Esophagus squamous epithelium (tissue), 4 donors: ENCODE measurements at regions not wholly inside any gene's neighbourhood (a gene's known extent, or its start where the extent isn't known, plus 50 kb on each side); places are given as distances from the start of the nearest gene placed in this dataset.

ENCODE experiments used
- CTCF ChIP-seq, 6 experiments: fragments of 450-650 bp in 4 of 6; fragments of 200-600 bp in 2 of 6; sonication (generic) in 2 of 6; IDR thresholded peaks; one replicate each; pipeline ENCODE4 v1.5.1; 2016 to 2019; ENCODE audit warnings: antibody characterized with exemption in 6 of 6, mild to moderate bottlenecking in 4 of 6, moderate library complexity in 4 of 6
- POLR2A ChIP-seq, 4 donors: fragments of 450-650 bp; IDR thresholded peaks; one replicate each; pipeline ENCODE4 v1.6.1; 2017; ENCODE audit warnings: antibody characterized with exemption in 4 of 4, mild to moderate bottlenecking in 4 of 4, moderate library complexity in 3 of 4

GRCh38 chr15:24786347-24786746, 110.8 kb downstream of the NPAP1 start:
- TF ChIP-seq POLR2A (IDR thresholded peaks at IDR 0.05): no peak
- no peak for TF ChIP-seq CTCF (IDR thresholded peaks at IDR 0.05)
